ENCODE measurements at regions not wholly inside any gene's neighbourhood (a gene's known extent, or its start where the extent isn't known, plus 50 kb on each side); places are given as distances from the start of the nearest gene placed in this dataset.

DNA sequence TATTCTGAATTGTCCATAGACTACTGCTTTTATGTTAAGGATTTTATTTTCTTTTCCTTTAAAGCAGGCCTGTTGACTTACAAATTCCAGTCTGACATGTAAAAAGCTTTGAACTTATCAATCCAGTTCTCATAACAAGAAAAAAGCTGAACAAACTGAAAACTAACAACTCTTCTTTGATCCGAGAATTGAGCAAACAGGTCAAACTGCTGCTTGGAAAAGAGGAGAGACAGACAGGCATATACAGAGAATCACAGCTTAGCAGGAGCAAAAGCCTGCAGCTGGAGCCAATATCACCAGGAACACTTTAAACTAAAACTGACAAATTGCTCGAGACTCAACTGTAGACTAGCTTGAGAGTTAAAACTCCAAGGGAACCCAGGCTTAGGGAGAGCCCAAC lies 85.8 kb downstream of the HINT1 start:
- no peak overlapping the region for H3K4me3 ChIP-seq (ENCODE audit: low read depth, low read length)
- DNase-seq (ENCODE audit: low read depth, low spot score): no peak
- in situ Hi-C loops (cut with HindIII; ENCODE audit: low sequenced_read_pairs): no loop called here
- no peak for TF ChIP-seq CTCF (IDR thresholded peaks at IDR 0.05; ENCODE audit: low read depth, low read length)

DNA sequence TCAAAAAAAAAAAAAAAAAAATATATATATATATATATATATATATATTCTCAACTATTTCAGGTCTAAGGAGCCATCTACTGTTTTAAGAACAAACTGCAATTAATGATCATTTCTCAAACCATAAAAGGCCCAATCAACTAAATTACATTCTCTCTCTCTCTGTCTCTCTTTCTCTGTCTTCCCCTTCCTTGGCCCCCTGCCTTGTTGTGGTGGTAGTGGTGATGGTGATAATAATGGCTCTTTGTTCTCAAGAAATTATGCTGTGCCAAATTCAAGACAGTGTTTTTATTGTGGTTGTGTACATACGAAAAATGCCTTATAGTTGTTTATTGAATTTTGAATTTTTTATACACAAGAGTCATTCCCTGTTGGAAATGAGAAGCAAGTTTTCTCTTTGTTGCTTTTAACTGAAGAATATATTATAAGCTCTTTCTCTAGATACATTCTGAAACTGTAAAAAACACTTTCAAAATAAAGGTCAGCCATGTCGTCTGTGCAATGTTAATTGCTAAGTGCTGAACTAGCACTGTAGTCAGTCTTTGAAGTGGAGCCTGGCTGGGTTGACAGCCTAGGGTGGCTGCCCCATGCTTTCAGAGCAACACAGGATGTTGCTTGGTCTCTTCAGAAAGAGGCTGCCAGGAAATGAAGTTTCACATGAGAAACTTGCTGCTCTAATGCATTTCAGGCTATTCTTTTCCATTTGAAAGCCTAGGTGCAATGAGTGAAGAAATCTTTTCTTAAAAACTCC lies 96.0 kb downstream of the HINT1 start:
- DNase-seq (ENCODE audit: low read depth, low spot score): no peak
- in situ Hi-C loops (cut with HindIII; ENCODE audit: low sequenced_read_pairs): no loop called here
- TF ChIP-seq CTCF (IDR thresholded peaks at IDR 0.05; ENCODE audit: low read depth, low read length): no peak
- no peak overlapping the region for H3K4me3 ChIP-seq (ENCODE audit: low read depth, low read length)

DNA sequence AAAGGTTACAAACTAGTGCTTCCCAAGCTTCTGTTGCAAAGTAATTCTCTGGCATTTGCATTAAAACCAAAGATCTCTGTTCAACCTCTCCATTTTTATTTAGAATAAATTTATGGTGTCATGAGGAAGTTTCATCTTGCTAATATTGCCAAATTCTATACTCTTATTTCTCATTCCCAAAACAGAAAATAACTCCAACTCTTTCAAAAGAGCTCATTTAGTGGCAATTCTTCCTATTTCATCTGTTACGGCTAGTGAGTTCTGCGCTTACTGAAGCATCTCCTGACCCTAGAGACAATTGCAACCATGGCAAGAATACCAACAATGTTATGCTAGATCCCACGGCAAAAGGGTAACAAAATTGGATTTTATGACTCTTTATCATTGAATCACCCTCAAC lies 97.0 kb downstream of the HINT1 start:
- in situ Hi-C loops (cut with HindIII; ENCODE audit: low sequenced_read_pairs): no loop called here
- H3K4me3 ChIP-seq (ENCODE audit: low read depth, low read length): no peak overlapping the region
- DNase-seq (ENCODE audit: low read depth, low spot score): no peak
- TF ChIP-seq CTCF (IDR thresholded peaks at IDR 0.05; ENCODE audit: low read depth, low read length): no peak

GRCh38 chr5:131067636-131068035 lies 97.4 kb downstream of the HINT1 start:
- in situ Hi-C loops (cut with HindIII; ENCODE audit: low sequenced_read_pairs): no loop called here
- no peak for TF ChIP-seq CTCF (IDR thresholded peaks at IDR 0.05; ENCODE audit: low read depth, low read length)
- no peak for DNase-seq (ENCODE audit: low read depth, low spot score)
- no peak overlapping the region for H3K4me3 ChIP-seq (ENCODE audit: low read depth, low read length)

GRCh38 chr5:131064669-131065371 lies 100.2 kb downstream of the HINT1 start:
- no peak overlapping the region for H3K4me3 ChIP-seq (ENCODE audit: low read depth, low read length)
- in situ Hi-C loops (cut with HindIII; ENCODE audit: low sequenced_read_pairs): no loop called here
- no peak for DNase-seq (ENCODE audit: low read depth, low spot score)
- no peak for TF ChIP-seq CTCF (IDR thresholded peaks at IDR 0.05; ENCODE audit: low read depth, low read length)

DNA sequence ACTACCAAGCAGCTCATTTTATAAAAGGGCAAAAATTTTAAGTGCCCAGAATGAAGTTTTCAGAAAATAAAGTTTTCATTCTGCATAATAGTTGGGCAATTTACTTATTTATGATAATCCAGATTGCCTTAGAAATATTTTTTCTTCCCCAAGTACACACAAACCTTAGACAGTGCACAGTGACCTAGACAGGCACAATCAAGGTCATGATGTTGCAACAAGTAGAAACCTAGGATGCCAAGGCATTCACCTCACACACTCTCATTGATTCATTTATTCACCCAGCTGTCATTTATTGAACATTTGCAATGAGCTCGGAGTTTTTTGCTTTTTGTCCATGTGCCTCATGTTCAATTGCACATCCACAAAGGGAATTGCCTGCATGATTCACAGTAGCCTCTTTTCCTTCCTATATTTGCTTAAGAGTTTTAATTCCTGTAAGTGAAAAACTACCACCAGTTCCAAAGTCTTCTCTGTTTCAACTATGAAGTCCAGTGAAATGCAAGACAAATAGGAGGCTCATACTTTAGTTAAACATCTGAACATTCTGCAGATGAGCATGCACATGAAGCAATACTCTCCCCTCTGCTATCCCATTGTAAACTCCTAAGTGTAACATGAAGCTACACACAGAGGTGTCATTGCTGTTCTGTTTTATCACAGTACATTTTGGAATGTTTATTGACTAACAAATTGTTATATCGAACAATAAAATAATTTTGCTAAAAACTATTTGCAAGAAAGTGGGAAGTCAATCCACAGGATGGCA lies 122.9 kb downstream of the HINT1 start:
- no peak for DNase-seq (ENCODE audit: low read depth, low spot score)
- TF ChIP-seq CTCF (IDR thresholded peaks at IDR 0.05; ENCODE audit: low read depth, low read length): no peak
- H3K4me3 ChIP-seq (ENCODE audit: low read depth, low read length): no peak overlapping the region
- in situ Hi-C loops (cut with HindIII; ENCODE audit: low sequenced_read_pairs): no loop called here
